Ramos (cell line): ENCODE measurements at regions not wholly inside any gene's neighbourhood (a gene's known extent, or its start where the extent isn't known, plus 50 kb on each side); places are given as distances from the start of the nearest gene placed in this dataset.

Source experiments
- in situ Hi-C: fragments of 300-500 bp; cut with MboI; formaldehyde crosslinking; loops from one replicate; pipeline ENCODE4 v1.14.3; 2022; ENCODE audit warnings: low sequenced_read_pairs; ENCODE audit not compliant: unreplicated experiment

- in situ Hi-C loops, result no loop called here
Observed at GRCh38 chr2:23244617-23245016, 140.4 kb upstream of the KLHL29 start.

GRCh38 chr2:23246992-23247683, 137.8 kb upstream of the KLHL29 start:
- in situ Hi-C loops, result no loop called here

GRCh38 chr2:23248667-23249066, 136.3 kb upstream of the KLHL29 start:
- in situ Hi-C loops, result no loop called here

GRCh38 chr2:23249348-23249747, 135.6 kb upstream of the KLHL29 start:
- in situ Hi-C loops, result no loop called here

GRCh38 chr2:23250371-23250770, 134.6 kb upstream of the KLHL29 start:
- in situ Hi-C loops, result no loop called here

- in situ Hi-C loops, result no loop called here
Observed at GRCh38 chr2:23256643-23257042, 128.3 kb upstream of the KLHL29 start.

- in situ Hi-C loops, result no loop called here
Observed at GRCh38 chr2:23260621-23261020, 124.4 kb upstream of the KLHL29 start.

- in situ Hi-C loops, result no loop called here
Observed at GRCh38 chr2:23268467-23269263, 116.3 kb upstream of the KLHL29 start.

GRCh38 chr2:23269747-23270146, 115.2 kb upstream of the KLHL29 start:
- in situ Hi-C loops, result no loop called here

- in situ Hi-C loops, result no loop called here
Observed at GRCh38 chr2:23270810-23271209, 114.2 kb upstream of the KLHL29 start.

GRCh38 chr2:23271230-23271629, 113.7 kb upstream of the KLHL29 start:
- in situ Hi-C loops, result no loop called here

- in situ Hi-C loops, result no loop called here
Observed at GRCh38 chr2:23273786-23274185, 111.2 kb upstream of the KLHL29 start.

GRCh38 chr2:23280401-23280800, 104.6 kb upstream of the KLHL29 start:
- in situ Hi-C loops, result no loop called here

- in situ Hi-C loops, result no loop called here
Observed at GRCh38 chr2:23283653-23284052, 101.3 kb upstream of the KLHL29 start.

GRCh38 chr2:23285091-23285800, 99.7 kb upstream of the KLHL29 start:
- in situ Hi-C loops, result no loop called here

- in situ Hi-C loops, result no loop called here
Observed at GRCh38 chr2:23286031-23286757, 98.8 kb upstream of the KLHL29 start.

- in situ Hi-C loops, result no loop called here
Observed at GRCh38 chr2:23286758-23287704, 97.9 kb upstream of the KLHL29 start.

- in situ Hi-C loops, result no loop called here
Observed at GRCh38 chr2:23289671-23290070, 95.3 kb upstream of the KLHL29 start.

- in situ Hi-C loops, result no loop called here
Observed at GRCh38 chr2:23291239-23291638, 93.7 kb upstream of the KLHL29 start.
